ENCODE measurements at regions not wholly inside any gene's neighbourhood (a gene's known extent, or its start where the extent isn't known, plus 50 kb on each side); places are given as distances from the start of the nearest gene placed in this dataset.

DNA sequence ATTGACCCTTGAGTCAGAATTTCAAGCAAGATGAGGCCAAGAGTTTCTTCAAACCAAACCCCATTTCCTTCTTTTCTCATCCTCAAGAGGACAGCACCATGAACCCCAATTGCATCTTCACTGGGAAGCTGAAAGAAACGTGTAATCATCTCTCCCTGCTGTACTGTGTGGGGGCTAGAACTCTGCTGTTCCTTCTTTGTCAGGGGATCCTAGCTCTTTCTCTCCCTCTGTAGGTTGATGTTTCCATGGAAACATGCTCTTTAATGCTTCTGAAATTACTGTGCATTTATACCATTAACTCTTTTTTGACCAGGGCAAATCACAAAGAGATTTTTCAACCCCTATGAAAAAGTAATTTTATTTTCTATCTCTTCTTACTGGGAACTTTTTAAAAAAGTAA, 295.1 kb downstream of the GRIN2B start:
- H3K27ac ChIP-seq (ENCODE audit: low read depth in 1 of 2, low read length in 1 of 2) = no peak overlapping the region
- H3K27me3 ChIP-seq (ENCODE audit: control insufficient read depth in 3 of 3, insufficient read depth in 3 of 3, low read length in 2 of 3) = no peaks in the 10 kb centered on the region
- H3K9me3 ChIP-seq (ENCODE audit: control insufficient read depth in 4 of 4, insufficient read depth in 3 of 4, low read length in 3 of 4) = no peaks in the 10 kb centered on the region
- no peak for DNase-seq
- 63 to 74% methylated on average over 1 of the region's 1 CpG for WGBS, 2 donors
- ATAC-seq (ENCODE audit: insufficient read depth, low FRiP score) = no peak
- no peak overlapping the region for H3K9ac ChIP-seq (ENCODE audit: insufficient read depth in 1 of 2, low read length in 2 of 2)
- H3K4me1 ChIP-seq (ENCODE audit: control insufficient read depth in 5 of 5, insufficient read depth in 5 of 5, low read length in 5 of 5) = no peaks in the 10 kb centered on the region
- no peaks in the 10 kb centered on the region for H3K36me3 ChIP-seq (ENCODE audit: control insufficient read depth in 4 of 4, insufficient read depth in 4 of 4, low read length in 4 of 4)
- H3K4me3 ChIP-seq = no peak overlapping the region
- TF ChIP-seq, protein P1, sequence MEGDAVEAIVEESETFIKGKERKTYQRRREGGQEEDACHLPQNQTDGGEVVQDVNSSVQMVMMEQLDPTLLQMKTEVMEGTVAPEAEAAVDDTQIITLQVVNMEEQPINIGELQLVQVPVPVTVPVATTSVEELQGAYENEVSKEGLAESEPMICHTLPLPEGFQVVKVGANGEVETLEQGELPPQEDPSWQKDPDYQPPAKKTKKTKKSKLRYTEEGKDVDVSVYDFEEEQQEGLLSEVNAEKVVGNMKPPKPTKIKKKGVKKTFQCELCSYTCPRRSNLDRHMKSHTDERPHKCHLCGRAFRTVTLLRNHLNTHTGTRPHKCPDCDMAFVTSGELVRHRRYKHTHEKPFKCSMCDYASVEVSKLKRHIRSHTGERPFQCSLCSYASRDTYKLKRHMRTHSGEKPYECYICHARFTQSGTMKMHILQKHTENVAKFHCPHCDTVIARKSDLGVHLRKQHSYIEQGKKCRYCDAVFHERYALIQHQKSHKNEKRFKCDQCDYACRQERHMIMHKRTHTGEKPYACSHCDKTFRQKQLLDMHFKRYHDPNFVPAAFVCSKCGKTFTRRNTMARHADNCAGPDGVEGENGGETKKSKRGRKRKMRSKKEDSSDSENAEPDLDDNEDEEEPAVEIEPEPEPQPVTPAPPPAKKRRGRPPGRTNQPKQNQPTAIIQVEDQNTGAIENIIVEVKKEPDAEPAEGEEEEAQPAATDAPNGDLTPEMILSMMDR (IDR thresholded peaks at IDR 0.05; ENCODE audit: control extremely low read depth, extremely low read depth) = no peak

DNA sequence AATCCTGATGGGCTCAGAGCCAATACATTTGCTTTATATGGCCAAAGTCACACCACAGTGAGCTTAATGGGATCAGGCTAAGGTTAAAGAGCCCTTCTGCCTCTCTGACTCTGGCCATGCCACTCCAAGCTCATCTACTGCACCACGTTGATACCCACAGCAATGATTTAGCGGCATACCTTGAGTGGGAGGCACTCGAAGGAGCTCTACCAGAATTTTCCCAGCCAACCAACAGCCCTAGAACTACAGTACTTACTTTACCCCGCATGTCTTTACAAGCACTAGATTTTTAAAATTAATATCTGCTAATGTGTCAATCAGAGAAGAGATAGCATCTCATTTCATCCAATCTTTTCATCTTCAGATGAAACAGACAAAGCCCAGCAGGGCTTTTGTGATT, 300.5 kb downstream of the GRIN2B start:
- Histone ChIP-seq H3K27me3 (ENCODE audit: control insufficient read depth in 3 of 3, insufficient read depth in 3 of 3, low read length in 2 of 3) (no peaks in the 10 kb centered on the region), H3K27ac (ENCODE audit: low read depth in 1 of 2, low read length in 1 of 2) (no peak overlapping the region), H3K4me3 (no peak overlapping the region), H3K9ac (ENCODE audit: insufficient read depth in 1 of 2, low read length in 2 of 2) (no peak overlapping the region), H3K9me3 (ENCODE audit: control insufficient read depth in 4 of 4, insufficient read depth in 3 of 4, low read length in 3 of 4) (no peaks in the 10 kb centered on the region), H3K36me3 (ENCODE audit: control insufficient read depth in 4 of 4, insufficient read depth in 4 of 4, low read length in 4 of 4) (no peaks in the 10 kb centered on the region), H3K4me1 (ENCODE audit: control insufficient read depth in 5 of 5, insufficient read depth in 5 of 5, low read length in 5 of 5) (no peaks in the 10 kb centered on the region)
- no peak for DNase-seq
- ATAC-seq (ENCODE audit: insufficient read depth, low FRiP score) = no peak
- TF ChIP-seq, protein P1 (IDR thresholded peaks at IDR 0.05; ENCODE audit: control extremely low read depth, extremely low read depth) = no peak
- 73 to 82% methylated on average over 4 of the region's 4 CpGs for WGBS, 2 donors

DNA sequence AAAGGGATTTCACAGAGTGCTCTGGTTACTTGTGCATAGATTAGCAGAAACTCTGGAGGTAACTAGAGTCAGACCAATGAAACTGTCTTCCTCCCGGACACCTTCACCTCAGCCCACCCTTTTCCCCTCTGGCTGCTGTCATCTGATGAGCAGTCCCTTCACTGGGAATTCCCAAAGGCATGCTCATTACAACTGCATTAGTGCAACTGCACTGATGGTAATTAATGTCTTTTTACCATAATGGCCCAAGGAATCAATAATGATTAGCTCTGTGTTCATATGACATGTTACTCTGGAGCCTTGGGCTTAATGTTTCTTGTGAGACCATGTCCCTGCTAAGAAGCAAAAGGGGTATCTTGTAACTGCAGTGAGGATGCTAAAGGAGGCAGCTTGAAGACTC, 304.5 kb downstream of the GRIN2B start:
- H3K27me3 ChIP-seq (ENCODE audit: control insufficient read depth in 3 of 3, insufficient read depth in 3 of 3, low read length in 2 of 3) = no peaks in the 10 kb centered on the region
- H3K36me3 ChIP-seq (ENCODE audit: control insufficient read depth in 4 of 4, insufficient read depth in 4 of 4, low read length in 4 of 4) = no peaks in the 10 kb centered on the region
- ATAC-seq (ENCODE audit: insufficient read depth, low FRiP score) (no peak), DNase-seq (no peak)
- H3K4me1 ChIP-seq (ENCODE audit: control insufficient read depth in 5 of 5, insufficient read depth in 5 of 5, low read length in 5 of 5) = no peaks in the 10 kb centered on the region
- WGBS, 2 donors = 88 to 95% methylated on average over 1 of the region's 1 CpG
- no peak overlapping the region for H3K27ac ChIP-seq (ENCODE audit: low read depth in 1 of 2, low read length in 1 of 2)
- H3K4me3 ChIP-seq = no peak overlapping the region
- TF ChIP-seq, protein P1 (IDR thresholded peaks at IDR 0.05; ENCODE audit: control extremely low read depth, extremely low read depth) = no peak
- peaks cover 0 to 3% (median 0%) of the 10 kb centered on the region in 4 donors for H3K9me3 ChIP-seq (ENCODE audit: control insufficient read depth in 4 of 4, insufficient read depth in 3 of 4, low read length in 3 of 4)
- H3K9ac ChIP-seq (ENCODE audit: insufficient read depth in 1 of 2, low read length in 2 of 2) = no peak overlapping the region

DNA sequence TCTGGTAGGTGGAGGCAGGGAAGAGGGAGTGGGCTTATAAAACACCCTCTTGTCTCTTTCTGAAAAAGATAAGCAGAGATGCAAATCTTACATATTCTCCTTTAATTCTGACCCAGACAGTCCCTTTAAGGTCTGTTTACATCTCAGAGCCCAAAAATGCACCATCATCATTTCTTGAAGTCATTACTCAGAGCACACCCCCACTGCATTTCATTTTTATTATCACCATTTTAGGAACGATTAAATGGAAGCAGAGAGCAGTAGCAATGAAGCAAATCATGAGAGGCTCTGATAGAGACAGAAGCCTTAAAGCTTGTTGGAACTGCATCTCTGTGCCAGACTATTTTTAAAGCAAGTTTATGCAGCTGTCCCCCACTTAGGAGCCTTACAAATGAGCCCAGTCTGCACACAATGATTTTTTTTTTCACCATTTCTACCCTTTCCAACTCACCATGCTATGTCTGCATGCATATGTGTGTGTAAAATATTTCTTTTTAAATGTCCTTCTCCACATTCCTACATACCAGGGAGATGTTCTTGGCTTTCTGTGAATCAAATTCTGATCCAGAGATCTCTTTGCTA, 311.0 kb downstream of the GRIN2B start:
- H3K9me3 ChIP-seq (ENCODE audit: control insufficient read depth in 4 of 4, insufficient read depth in 3 of 4, low read length in 3 of 4) = peaks cover 0 to 3% (median 0%) of the 10 kb centered on the region in 4 donors
- TF ChIP-seq, protein P1 (IDR thresholded peaks at IDR 0.05; ENCODE audit: control extremely low read depth, extremely low read depth) = no peak
- H3K9ac ChIP-seq (ENCODE audit: insufficient read depth in 1 of 2, low read length in 2 of 2) = no peak overlapping the region
- H3K36me3 ChIP-seq (ENCODE audit: control insufficient read depth in 4 of 4, insufficient read depth in 4 of 4, low read length in 4 of 4) = no peaks in the 10 kb centered on the region
- H3K4me1 ChIP-seq (ENCODE audit: control insufficient read depth in 5 of 5, insufficient read depth in 5 of 5, low read length in 5 of 5) = no peaks in the 10 kb centered on the region
- peak in 1 of 3 donors; percentile 6 for DNase-seq
- ATAC-seq (ENCODE audit: insufficient read depth, low FRiP score) = no peak
- H3K27ac ChIP-seq (ENCODE audit: low read depth in 1 of 2, low read length in 1 of 2) = no peak overlapping the region
- H3K4me3 ChIP-seq = no peak overlapping the region
- WGBS, 2 donors = 47 to 80% methylated on average over 1 of the region's 1 CpG
- H3K27me3 ChIP-seq (ENCODE audit: control insufficient read depth in 3 of 3, insufficient read depth in 3 of 3, low read length in 2 of 3) = peaks cover 0 to 4% (median 0%) of the 10 kb centered on the region in 3 donors
